Transverse colon (tissue), 4 donors: ENCODE measurements at regions not wholly inside any gene's neighbourhood (a gene's known extent, or its start where the extent isn't known, plus 50 kb on each side); places are given as distances from the start of the nearest gene placed in this dataset.

Experiments
- DNase-seq: peaks from one replicate; pipeline ENCODE4 v3.0.0-alpha.2; 2019
- H3K27ac ChIP-seq, 4 donors: fragments of 200-600 bp; sonication (generic); 2 replicates each; pipeline ENCODE4 v1.5.1; 2016 to 2018; ENCODE audit warnings: inconsistent platforms in 4 of 4
- H3K27me3 ChIP-seq: fragments of 200-600 bp; sonication (generic); 2 replicates; pipeline ENCODE4 v1.5.1; 2017; ENCODE audit warnings: inconsistent platforms
- H3K36me3 ChIP-seq, 4 donors: fragments of 200-600 bp; sonication (generic); 2 replicates each; pipeline ENCODE4 v1.5.1; 2017 to 2019; ENCODE audit warnings: inconsistent platforms in 4 of 4
- H3K4me1 ChIP-seq, 4 donors: fragments of 200-600 bp; sonication (generic); 2 replicates each; pipeline ENCODE4 v1.5.1; 2017 to 2020; ENCODE audit warnings: inconsistent platforms in 4 of 4
- H3K4me3 ChIP-seq, 4 donors: fragments of 200-600 bp; sonication (generic); 1 replicate in 1 of 4; 2 replicates in 3 of 4; pipeline versions ENCODE4 v1.5.1 to v1.6.1; 2017 to 2019; ENCODE audit warnings: inconsistent platforms in 4 of 4
- H3K9me3 ChIP-seq, 2 donors: fragments of 200-600 bp; sonication (generic); 2 replicates each; pipeline ENCODE4 v1.5.1; 2017 to 2019; ENCODE audit warnings: inconsistent platforms in 2 of 2
- EP300 ChIP-seq: sonication (generic); formaldehyde crosslinking; IDR thresholded peaks from one replicate; pipeline ENCODE4 v1.6.1; 2017; ENCODE audit warnings: antibody characterized with exemption, low read depth
- POLR2A ChIP-seq: fragments of 450-650 bp; IDR thresholded peaks from one replicate; pipeline ENCODE4 v1.6.1; 2016; ENCODE audit warnings: antibody characterized with exemption, mild to moderate bottlenecking, moderate library complexity
- POLR2AphosphoS5 ChIP-seq, 3 donors: sonication (generic); formaldehyde crosslinking; IDR thresholded peaks; one replicate each; pipeline ENCODE4 v1.6.1; 2016; ENCODE audit warnings: antibody characterized with exemption in 3 of 3
- WGBS, 2 donors: methylation state at CpG; one replicate each; pipeline ENCODE4 v1.1.5; 2018; ENCODE audit warnings: low coverage in 1 of 2; 5-methylcytosine and 5-hydroxymethylcytosine counted together
- in situ Hi-C, 4 donors: fragments of 200-750 bp; cut with MboI; loops; one replicate each; pipeline versions ENCODE4 v1.15.0 to v1.15.1; 2017; ENCODE audit warnings: low sequenced_read_pairs in 3 of 4, low pct_ligation_motif_present in 1 of 4, low pct_unique_long_range_greater_than_20kb in 1 of 4
- intact Hi-C: fragments of 100-400 bp; cut with DNase I; formaldehyde crosslinking; loops from one replicate; pipeline ENCODE4 v1.15.1; 2023; ENCODE audit warnings: low total_unique reads
- TF ChIP-seq, protein P1 (sequence below), 5 experiments: fragments of 200-600 bp in 3 of 5; fragments of 450-650 bp in 2 of 5; sonication (generic) in 3 of 5; IDR thresholded peaks; 1 replicate in 2 of 5; 2 replicates in 3 of 5; pipeline ENCODE4 v1.5.1; 2016 to 2017; ENCODE audit warnings: antibody characterized with exemption in 5 of 5, inconsistent platforms in 3 of 5, mild to moderate bottlenecking in 2 of 5, moderate library complexity in 1 of 5

DNA sequence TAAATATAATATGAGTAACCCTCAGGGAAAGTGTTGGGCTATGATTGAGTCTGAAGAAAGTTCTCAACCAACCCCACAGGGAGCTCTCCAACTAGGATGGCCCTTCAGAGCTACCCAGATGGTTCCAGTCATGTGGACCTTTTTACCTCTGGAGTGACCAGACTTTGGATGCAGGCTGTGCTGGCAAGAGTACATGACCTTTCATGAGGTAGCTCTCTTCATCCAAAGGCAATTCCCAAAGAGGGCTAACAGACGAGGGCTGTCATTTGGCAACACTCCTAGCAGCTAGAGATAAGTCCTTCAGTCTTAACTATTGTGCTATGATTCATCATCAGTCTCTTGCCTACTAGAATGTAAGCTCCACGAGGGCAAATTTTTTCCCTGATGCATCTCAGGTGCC is 75.4 kb downstream of the DUSP6 start:
- Histone ChIP-seq H3K4me1 (peaks cover 0 to 15% (median 0%) of the 10 kb centered on the region in 4 donors), H3K27ac (no peak overlapping the region), H3K36me3 (no peaks in the 10 kb centered on the region), H3K27me3 (no peaks in the 10 kb centered on the region), H3K9me3 (no peaks in the 10 kb centered on the region), H3K4me3 (no peak overlapping the region)
- 63 to 68% methylated on average over 2 of the region's 2 CpGs for WGBS, 2 donors
- TF ChIP-seq EP300 (no peak), POLR2AphosphoS5 (IDR thresholded peaks at IDR 0.05) (no peak), POLR2A (no peak)
- TF ChIP-seq, protein P1, sequence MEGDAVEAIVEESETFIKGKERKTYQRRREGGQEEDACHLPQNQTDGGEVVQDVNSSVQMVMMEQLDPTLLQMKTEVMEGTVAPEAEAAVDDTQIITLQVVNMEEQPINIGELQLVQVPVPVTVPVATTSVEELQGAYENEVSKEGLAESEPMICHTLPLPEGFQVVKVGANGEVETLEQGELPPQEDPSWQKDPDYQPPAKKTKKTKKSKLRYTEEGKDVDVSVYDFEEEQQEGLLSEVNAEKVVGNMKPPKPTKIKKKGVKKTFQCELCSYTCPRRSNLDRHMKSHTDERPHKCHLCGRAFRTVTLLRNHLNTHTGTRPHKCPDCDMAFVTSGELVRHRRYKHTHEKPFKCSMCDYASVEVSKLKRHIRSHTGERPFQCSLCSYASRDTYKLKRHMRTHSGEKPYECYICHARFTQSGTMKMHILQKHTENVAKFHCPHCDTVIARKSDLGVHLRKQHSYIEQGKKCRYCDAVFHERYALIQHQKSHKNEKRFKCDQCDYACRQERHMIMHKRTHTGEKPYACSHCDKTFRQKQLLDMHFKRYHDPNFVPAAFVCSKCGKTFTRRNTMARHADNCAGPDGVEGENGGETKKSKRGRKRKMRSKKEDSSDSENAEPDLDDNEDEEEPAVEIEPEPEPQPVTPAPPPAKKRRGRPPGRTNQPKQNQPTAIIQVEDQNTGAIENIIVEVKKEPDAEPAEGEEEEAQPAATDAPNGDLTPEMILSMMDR (IDR thresholded peaks at IDR 0.05), result no peak
- in situ Hi-C loops (no loop called here), intact Hi-C loops (no loop called here)
- no peak for DNase-seq

DNA sequence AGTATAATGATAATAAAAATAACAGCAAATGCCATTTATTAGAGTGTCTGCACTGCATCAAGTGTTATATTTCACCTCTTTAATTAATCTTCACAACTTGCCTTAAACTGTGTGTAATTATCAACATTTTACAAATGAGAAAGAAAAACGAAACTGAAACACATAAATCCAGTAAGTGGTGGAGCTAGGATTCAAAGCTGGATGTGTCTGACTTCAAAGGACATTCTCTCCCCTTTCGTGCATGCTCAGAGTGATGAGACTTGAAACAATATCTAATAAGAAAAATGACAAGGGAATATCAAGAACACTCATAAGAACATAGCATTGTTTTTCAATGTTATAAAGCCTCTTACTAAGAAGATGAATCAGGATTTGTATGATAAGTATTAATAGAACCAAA is 78.8 kb downstream of the DUSP6 start:
- intact Hi-C loops, result no loop called here
- H3K4me1 ChIP-seq, result no peaks in the 10 kb centered on the region
- no peaks in the 10 kb centered on the region for H3K36me3 ChIP-seq
- DNase-seq, result no peak
- TF ChIP-seq POLR2AphosphoS5 (IDR thresholded peaks at IDR 0.05), result no peak
- TF ChIP-seq POLR2A, result no peak
- no peak for TF ChIP-seq EP300
- TF ChIP-seq, protein P1 (IDR thresholded peaks at IDR 0.05), result no peak
- WGBS, 2 donors, result 54 to 67% methylated on average over 2 of the region's 2 CpGs
- in situ Hi-C loops, result no loop called here
- no peaks in the 10 kb centered on the region for H3K9me3 ChIP-seq
- no peak overlapping the region for H3K4me3 ChIP-seq
- H3K27ac ChIP-seq, result no peak overlapping the region
- no peaks in the 10 kb centered on the region for H3K27me3 ChIP-seq

DNA sequence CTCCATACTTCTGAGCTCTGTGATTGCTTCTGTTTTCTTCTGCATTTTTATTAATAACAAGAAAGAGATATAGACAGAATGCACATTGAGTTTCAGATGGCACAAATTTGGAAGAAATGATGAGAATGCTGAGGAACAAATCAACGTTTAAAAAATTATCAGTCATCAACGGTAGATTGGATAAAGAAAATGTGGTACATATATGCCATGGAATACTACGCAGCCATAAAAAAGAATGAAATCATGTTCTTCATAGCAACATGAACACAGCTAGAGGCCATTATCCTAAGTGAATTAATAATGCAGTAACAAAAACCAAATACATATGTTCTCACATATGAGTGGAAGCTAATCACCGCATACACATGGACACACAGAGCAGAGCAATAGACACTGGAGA is 81.8 kb downstream of the DUSP6 start:
- Histone ChIP-seq H3K27ac (no peak overlapping the region), H3K4me1 (no peaks in the 10 kb centered on the region), H3K36me3 (no peaks in the 10 kb centered on the region), H3K9me3 (no peaks in the 10 kb centered on the region), H3K4me3 (no peak overlapping the region), H3K27me3 (no peaks in the 10 kb centered on the region)
- in situ Hi-C loops, result no loop called here
- no peak for TF ChIP-seq POLR2AphosphoS5 (IDR thresholded peaks at IDR 0.05)
- no peak for TF ChIP-seq EP300
- no peak for TF ChIP-seq POLR2A
- TF ChIP-seq, protein P1 (IDR thresholded peaks at IDR 0.05), result no peak
- 87 to 93% methylated on average over 4 of the region's 4 CpGs for WGBS, 2 donors
- no peak for DNase-seq
- intact Hi-C loops, result no loop called here

DNA sequence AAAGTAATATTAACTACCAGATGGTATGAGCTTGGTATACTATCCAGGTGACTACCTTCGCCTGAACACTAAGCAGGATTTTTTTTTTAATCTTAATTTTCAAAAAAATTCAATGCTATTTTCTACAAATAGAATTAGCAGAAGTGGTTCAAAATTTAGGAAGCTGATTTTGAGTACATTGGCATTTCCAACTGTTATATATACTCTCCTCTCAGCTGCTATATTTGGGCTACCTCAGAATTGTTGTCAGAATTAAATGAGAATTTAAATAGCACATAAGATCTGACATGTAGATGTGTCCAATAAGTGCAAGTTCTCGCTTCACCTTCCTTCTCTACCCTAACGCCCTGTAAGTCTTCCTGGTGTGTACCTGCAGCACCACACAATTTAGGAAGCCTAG is 83.1 kb downstream of the DUSP6 start:
- no peaks in the 10 kb centered on the region for H3K36me3 ChIP-seq
- H3K4me3 ChIP-seq, result no peak overlapping the region
- in situ Hi-C loops (no loop called here), intact Hi-C loops (no loop called here)
- H3K27ac ChIP-seq, result no peak overlapping the region
- 88 to 100% methylated on average over 3 of the region's 3 CpGs for WGBS, 2 donors
- no peaks in the 10 kb centered on the region for H3K27me3 ChIP-seq
- no peak for DNase-seq
- no peaks in the 10 kb centered on the region for H3K9me3 ChIP-seq
- H3K4me1 ChIP-seq, result no peaks in the 10 kb centered on the region
- TF ChIP-seq POLR2A, result no peak
- no peak for TF ChIP-seq POLR2AphosphoS5 (IDR thresholded peaks at IDR 0.05)
- TF ChIP-seq, protein P1 (IDR thresholded peaks at IDR 0.05), result no peak
- TF ChIP-seq EP300, result no peak
